A673 (cell line): ENCODE measurements at regions not wholly inside any gene's neighbourhood (a gene's known extent, or its start where the extent isn't known, plus 50 kb on each side); places are given as distances from the start of the nearest gene placed in this dataset.

Experiments
- BruUV-seq: library from RNA; stranded (reverse); fragments of 400-500 nt; replicated peaks from 2 replicates; lab custom pipeline; 2021; lab: Mats Ljungman, UMichigan
- CTCF ChIA-PET: fragments of 300-600 bp; sonication (Branson Sonifier 250); formaldehyde crosslinking; loops from one replicate; lab custom pipeline; 2022; ENCODE audit warnings: antibody characterized with exemption; lab: Charles Lee
- POLR2A ChIA-PET: fragments of 300-600 bp; sonication (Branson Sonifier 250); formaldehyde crosslinking; loops from one replicate; lab custom pipeline; 2022; ENCODE audit warnings: antibody characterized with exemption; ENCODE audit not compliant: low non-redundant PET; lab: Charles Lee
- DNase-seq: peaks from one replicate; pipeline ENCODE4 v3.0.0-alpha.2; 2015; ENCODE audit warnings: low spot score
- H3K27ac ChIP-seq: fragments of 200-600 bp; sonication (generic); 2 replicates; pipeline ENCODE4 v1.5.1; 2016; ENCODE audit warnings: mixed run types, low read depth, mild to moderate bottlenecking, mixed read lengths, antibody characterized with exemption, low read length; ENCODE audit not compliant: poor library complexity, severe bottlenecking
- H3K27me3 ChIP-seq: fragments of 200-600 bp; sonication (generic); replicated peaks from 2 replicates; pipeline ENCODE4 v1.6.1; 2017; ENCODE audit warnings: mixed run types, low read depth, mild to moderate bottlenecking, mixed read lengths, antibody characterized with exemption, low read length; ENCODE audit not compliant: insufficient read depth, poor library complexity
- H3K36me3 ChIP-seq: fragments of 200-600 bp; sonication (generic); 2 replicates; pipeline ENCODE4 v1.6.1; 2016; ENCODE audit warnings: mixed run types, mild to moderate bottlenecking, mixed read lengths, antibody characterized with exemption, low read length; ENCODE audit not compliant: insufficient read depth, poor library complexity, severe bottlenecking
- H3K4me1 ChIP-seq: fragments of 200-600 bp; sonication (generic); 2 replicates; pipeline ENCODE4 v1.6.1; 2017; ENCODE audit warnings: mixed run types, mild to moderate bottlenecking, mixed read lengths, antibody characterized with exemption, low read length; ENCODE audit not compliant: insufficient read depth, poor library complexity, severe bottlenecking
- H3K4me3 ChIP-seq: fragments of 200-600 bp; sonication (generic); 2 replicates; pipeline ENCODE4 v1.5.1; 2016; ENCODE audit warnings: low read depth, mixed run types, mild to moderate bottlenecking, mixed read lengths, low read length; ENCODE audit not compliant: poor library complexity, severe bottlenecking
- H3K9me3 ChIP-seq: fragments of 200-600 bp; sonication (generic); 2 replicates; pipeline ENCODE4 v1.6.1; 2016; ENCODE audit warnings: mixed run types, low read depth, mild to moderate bottlenecking, mixed read lengths, antibody characterized with exemption, low read length; ENCODE audit not compliant: poor library complexity, severe bottlenecking
- EZH2 ChIP-seq: fragments of 200-600 bp; sonication (generic); IDR thresholded peaks from 2 replicates; pipeline ENCODE4 v1.6.1; 2017; ENCODE audit warnings: borderline replicate concordance, low read depth, mild to moderate bottlenecking, mixed read lengths, antibody characterized with exemption, low read length; ENCODE audit not compliant: poor library complexity, severe bottlenecking
- intact Hi-C: fragments of 100-400 bp; cut with micrococcal nuclease; formaldehyde crosslinking; loops from one replicate; pipeline ENCODE4 v1.10.0; 2022; ENCODE audit not compliant: unreplicated experiment
- TF ChIP-seq, protein P1 (sequence below): fragments of 300-800, 200-600 bp; sonication (generic); conservative IDR thresholded peaks from 2 replicates; pipeline ENCODE4 v1.5.1; 2017; ENCODE audit warnings: low read depth, mild to moderate bottlenecking, antibody characterized with exemption, low read length, moderate library complexity, mixed read lengths

DNA sequence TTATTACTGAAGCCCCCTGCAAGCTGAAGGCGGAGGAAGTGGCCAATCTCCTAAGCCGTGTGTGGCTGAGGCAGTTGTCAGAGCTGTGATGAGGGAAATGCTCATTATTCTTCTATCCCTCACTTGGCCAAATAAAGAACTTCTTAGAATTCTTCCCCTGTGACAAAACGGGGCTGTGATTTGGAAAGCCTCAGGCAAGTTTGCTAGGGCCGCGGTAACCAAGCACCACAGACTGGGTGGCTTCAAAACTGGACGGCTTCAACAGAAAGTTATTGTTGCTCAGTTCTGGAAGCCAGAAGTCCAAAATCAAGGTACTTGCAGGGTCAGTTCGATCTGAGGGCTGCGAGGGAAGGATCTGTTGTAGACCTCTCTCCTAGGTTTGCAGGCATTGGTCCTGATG is 72.3 kb upstream of the STEAP1B start:
- ChIA-PET POLR2A (no interaction called here), CTCF (no interaction called here)
- TF ChIP-seq, protein P1, sequence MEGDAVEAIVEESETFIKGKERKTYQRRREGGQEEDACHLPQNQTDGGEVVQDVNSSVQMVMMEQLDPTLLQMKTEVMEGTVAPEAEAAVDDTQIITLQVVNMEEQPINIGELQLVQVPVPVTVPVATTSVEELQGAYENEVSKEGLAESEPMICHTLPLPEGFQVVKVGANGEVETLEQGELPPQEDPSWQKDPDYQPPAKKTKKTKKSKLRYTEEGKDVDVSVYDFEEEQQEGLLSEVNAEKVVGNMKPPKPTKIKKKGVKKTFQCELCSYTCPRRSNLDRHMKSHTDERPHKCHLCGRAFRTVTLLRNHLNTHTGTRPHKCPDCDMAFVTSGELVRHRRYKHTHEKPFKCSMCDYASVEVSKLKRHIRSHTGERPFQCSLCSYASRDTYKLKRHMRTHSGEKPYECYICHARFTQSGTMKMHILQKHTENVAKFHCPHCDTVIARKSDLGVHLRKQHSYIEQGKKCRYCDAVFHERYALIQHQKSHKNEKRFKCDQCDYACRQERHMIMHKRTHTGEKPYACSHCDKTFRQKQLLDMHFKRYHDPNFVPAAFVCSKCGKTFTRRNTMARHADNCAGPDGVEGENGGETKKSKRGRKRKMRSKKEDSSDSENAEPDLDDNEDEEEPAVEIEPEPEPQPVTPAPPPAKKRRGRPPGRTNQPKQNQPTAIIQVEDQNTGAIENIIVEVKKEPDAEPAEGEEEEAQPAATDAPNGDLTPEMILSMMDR: no peak
- TF ChIP-seq EZH2: no peak
- Histone ChIP-seq H3K9me3 (no peaks in the 10 kb centered on the region), H3K4me1 (peaks cover 4% of the 10 kb centered on the region), H3K4me3 (no peak overlapping the region), H3K27me3 (no peaks in the 10 kb centered on the region), H3K27ac (no peak overlapping the region), H3K36me3 (no peaks in the 10 kb centered on the region)
- DNase-seq: no peak
- intact Hi-C loops: no loop called here
- BruUV-seq: no TSS peak

DNA sequence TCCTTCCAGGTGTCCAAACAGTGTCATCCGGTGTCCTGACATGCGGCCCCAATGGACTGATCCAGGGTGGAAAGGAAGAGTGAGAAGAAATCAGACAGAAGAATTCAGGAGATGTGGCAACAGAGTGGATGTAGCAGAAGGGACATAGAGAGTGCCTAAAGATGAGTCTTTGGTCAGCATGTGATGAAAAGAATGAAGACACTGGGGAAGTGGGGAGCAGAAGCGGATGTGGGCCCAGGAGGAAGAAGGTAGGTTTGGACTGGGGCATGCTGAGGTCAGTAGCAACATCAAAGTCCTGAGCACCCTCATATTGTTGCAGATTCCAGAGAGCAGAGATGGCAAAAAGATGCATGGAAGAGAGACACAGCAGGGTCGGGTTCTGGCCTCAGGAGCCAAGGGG is 71.8 kb upstream of the STEAP1B start:
- DNase-seq: no peak
- intact Hi-C loops: no loop called here
- TF ChIP-seq, protein P1: no peak
- no peak for TF ChIP-seq EZH2
- CTCF ChIA-PET: no interaction called here
- BruUV-seq: no TSS peak
- Histone ChIP-seq H3K27ac (no peak overlapping the region), H3K4me1 (no peaks in the 10 kb centered on the region), H3K4me3 (no peak overlapping the region), H3K27me3 (no peaks in the 10 kb centered on the region), H3K9me3 (no peaks in the 10 kb centered on the region), H3K36me3 (no peaks in the 10 kb centered on the region)
- POLR2A ChIA-PET: no interaction called here

DNA sequence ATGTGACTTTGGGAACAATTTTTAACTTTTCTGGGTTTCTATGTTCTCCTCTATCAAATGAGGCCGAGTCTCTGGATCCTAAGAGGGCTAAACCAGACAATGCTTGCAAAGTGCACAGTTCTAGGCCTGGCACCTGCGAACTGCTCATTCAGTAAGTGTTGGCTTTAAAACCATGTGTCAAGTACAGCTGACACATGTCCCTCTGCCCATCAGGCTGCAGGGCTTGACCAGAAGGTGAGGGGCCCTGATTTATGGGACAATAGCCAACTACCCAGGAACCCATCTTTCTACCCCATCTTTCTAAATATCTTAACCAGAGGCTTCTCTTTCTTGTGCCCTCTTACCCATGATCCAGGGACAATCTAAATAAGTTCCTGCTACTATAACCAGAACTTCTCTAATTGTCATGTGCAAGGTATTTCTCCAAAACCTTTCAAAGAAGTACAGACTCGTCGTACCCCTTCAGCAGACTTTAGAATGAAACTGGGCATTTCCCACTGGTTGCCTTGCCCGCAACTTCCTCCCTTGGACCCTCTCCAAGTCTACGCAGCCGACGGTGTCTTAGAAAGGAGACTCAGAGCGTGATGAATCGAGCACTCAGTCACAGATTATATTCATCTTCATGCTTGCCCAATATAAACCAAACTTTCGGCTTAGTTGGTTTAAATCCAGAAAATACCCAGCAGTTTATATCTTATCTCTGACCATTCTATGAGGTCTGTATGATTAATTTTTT is 69.8 kb upstream of the STEAP1B start:
- H3K9me3 ChIP-seq: no peaks in the 10 kb centered on the region
- POLR2A ChIA-PET: no interaction called here
- no peak overlapping the region for H3K27ac ChIP-seq
- CTCF ChIA-PET: no interaction called here
- no peak overlapping the region for H3K4me3 ChIP-seq
- TF ChIP-seq, protein P1: no peak
- no peak for TF ChIP-seq EZH2
- intact Hi-C loops: no loop called here
- peak; percentile 49 for DNase-seq
- H3K36me3 ChIP-seq: no peaks in the 10 kb centered on the region
- BruUV-seq: no TSS peak
- H3K4me1 ChIP-seq: no peaks in the 10 kb centered on the region
- no peaks in the 10 kb centered on the region for H3K27me3 ChIP-seq
